ENCODE measurements at regions not wholly inside any gene's neighbourhood (a gene's known extent, or its start where the extent isn't known, plus 50 kb on each side); places are given as distances from the start of the nearest gene placed in this dataset.

GRCh38 chrX:39985071-39985470, 112.7 kb downstream of the BCOR start:
- no peak for TF ChIP-seq EZH2 (IDR thresholded peaks at IDR 0.05; ENCODE audit: insufficient read depth, poor library complexity, severe bottlenecking)
- TF ChIP-seq EZH2phosphoT487 (IDR thresholded peaks at IDR 0.05; ENCODE audit: insufficient read depth, low read depth), result no peak
